ENCODE measurements at regions not wholly inside any gene's neighbourhood (a gene's known extent, or its start where the extent isn't known, plus 50 kb on each side); places are given as distances from the start of the nearest gene placed in this dataset.

DNA sequence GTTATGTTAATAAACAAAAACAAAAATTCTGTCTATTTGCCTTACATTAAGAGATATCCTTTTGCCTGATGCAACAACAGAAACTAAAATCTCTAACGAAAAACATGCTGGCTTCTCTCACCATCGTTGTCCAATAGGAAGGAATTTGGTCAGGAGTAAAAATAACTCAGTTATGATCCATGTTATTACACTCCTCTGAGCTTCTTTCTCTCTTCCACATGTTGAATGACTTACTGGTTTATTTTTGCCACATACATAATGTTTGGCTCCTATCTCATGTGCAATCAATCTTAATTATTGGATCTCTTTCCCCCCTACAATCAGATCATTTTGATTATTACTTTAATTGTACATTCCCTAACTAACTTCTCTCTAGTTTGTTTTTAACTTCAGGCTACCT lies 688.4 kb downstream of the USP25 start:
- Histone ChIP-seq H3K9me3 (ENCODE audit: control insufficient read depth, insufficient read depth, low read length) (no peaks in the 10 kb centered on the region), H3K9ac (ENCODE audit: low read depth, low read length) (no peak overlapping the region), H3K4me1 (ENCODE audit: insufficient read depth, low read length) (0 out of 2 replicates have a peak, but pooled peaks cover 6% of the 10 kb centered on the region), H3K36me3 (ENCODE audit: insufficient read depth, low read length) (no peaks in the 10 kb centered on the region)

DNA sequence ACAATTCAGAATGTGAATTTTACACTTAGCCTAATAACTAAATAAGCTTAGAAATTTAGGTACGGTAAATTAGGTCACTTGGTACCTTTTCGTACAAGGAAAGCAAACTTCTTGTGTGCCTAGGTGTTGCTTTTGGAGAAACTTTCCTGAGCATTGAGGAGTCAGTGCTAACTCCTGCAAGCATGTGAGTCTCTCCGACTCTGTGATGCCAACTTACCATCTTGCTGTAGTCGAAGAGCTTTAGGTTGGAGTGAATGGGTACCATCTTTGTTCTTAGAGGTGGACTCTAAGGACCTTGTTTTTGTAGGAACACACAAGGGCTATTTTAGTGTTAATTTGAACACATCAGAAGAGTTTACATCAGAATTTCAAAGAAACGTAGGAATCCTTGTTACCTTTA lies 688.9 kb downstream of the USP25 start:
- H3K4me1 ChIP-seq (ENCODE audit: insufficient read depth, low read length), result 0 out of 2 replicates have a peak, but pooled peaks cover 6% of the 10 kb centered on the region
- H3K9ac ChIP-seq (ENCODE audit: low read depth, low read length), result no peak overlapping the region
- no peaks in the 10 kb centered on the region for H3K36me3 ChIP-seq (ENCODE audit: insufficient read depth, low read length)
- no peaks in the 10 kb centered on the region for H3K9me3 ChIP-seq (ENCODE audit: control insufficient read depth, insufficient read depth, low read length)

DNA sequence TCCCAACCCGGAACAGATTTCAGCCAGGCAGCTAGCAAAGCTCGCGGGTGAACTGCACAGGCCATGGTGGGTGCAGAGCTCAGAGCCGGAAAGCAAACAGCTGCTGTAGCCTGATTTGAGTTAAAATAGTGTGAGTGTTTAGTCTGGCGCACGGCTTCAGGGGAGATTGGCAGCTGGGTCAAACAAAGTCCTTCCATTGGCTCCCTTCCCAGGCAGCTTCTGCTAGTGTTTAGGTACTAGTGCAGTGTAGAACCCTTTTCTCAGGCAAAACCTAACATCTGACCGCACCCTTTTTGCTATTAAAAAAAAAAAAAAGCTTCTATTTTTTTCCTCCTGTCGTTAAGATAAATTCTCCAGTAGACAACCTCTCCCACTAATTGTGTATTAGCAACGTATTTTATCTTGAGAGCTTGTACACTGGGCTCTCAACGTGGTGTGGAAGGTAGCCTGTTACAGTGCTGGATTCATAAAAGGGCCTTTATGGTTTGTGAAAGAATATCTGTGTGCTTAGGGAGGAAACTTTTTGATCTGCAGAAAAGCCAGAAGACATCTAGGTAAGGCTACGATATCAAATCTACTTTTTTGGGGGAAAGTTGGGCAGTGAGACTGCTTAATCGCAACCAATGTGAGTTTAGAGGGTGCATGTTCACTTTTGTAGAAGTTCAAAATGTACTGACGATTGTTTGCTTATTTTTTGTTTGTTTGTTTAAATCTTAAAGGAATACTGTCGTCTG lies 689.6 kb downstream of the USP25 start:
- Histone ChIP-seq H3K9ac (ENCODE audit: low read depth, low read length) (no peak overlapping the region), H3K36me3 (ENCODE audit: insufficient read depth, low read length) (no peaks in the 10 kb centered on the region), H3K9me3 (ENCODE audit: control insufficient read depth, insufficient read depth, low read length) (no peaks in the 10 kb centered on the region), H3K4me1 (ENCODE audit: insufficient read depth, low read length) (0 out of 2 replicates have a peak, but pooled peaks cover 6% of the 10 kb centered on the region)

DNA sequence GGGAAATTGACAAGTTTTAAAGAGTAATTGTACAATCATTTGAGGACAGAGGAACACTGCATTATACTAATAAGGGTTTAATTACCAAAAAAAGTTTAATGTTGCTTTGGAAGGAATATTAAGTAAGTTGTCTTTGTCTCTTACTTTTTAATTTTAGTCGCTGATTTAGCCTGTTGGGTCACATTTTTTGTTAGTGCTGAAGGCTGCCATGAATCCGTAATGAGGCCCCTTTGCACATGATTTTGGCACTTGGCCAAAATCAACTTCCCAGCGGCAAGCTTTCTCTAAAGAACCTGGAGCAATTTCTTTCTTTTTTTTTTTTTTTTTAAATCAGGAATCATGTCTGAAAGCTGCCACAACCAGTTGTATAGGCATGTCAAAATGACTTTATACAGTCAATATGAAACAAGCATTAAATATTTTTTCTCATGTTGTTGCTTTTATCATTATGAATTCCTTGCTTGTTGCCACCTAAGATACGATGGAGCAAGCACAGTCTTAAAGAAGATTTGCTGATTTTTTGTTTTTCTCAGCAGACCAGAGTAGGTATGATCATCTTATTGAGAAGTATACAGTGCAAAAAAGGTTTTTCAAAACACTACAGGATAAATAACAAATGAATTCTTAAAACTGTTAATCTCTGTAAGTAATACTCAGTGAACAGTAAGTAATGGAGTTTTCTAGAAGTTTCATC lies 690.4 kb downstream of the USP25 start:
- H3K36me3 ChIP-seq (ENCODE audit: insufficient read depth, low read length), result no peaks in the 10 kb centered on the region
- H3K4me1 ChIP-seq (ENCODE audit: insufficient read depth, low read length), result 0 out of 2 replicates have a peak, but pooled peaks cover 6% of the 10 kb centered on the region
- no peak overlapping the region for H3K9ac ChIP-seq (ENCODE audit: low read depth, low read length)
- H3K9me3 ChIP-seq (ENCODE audit: control insufficient read depth, insufficient read depth, low read length), result no peaks in the 10 kb centered on the region

DNA sequence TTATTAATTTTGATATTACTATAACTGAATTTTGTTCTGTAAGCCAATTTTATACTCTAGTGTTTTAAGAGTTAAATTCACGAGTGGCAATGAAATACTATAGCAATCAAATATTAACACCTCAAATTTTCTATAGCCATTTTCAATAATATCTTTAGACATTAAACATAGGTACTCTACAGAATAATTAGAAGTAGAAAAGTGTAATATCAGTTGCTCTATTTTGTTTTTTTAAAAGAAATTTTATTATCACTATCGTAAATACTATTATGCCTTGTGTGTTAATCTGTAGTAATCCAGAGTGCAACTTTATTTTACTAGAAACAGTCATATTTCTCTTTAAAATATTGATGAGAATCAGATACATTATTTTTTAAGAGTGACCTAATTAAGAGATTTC lies 691.2 kb downstream of the USP25 start:
- 0 out of 2 replicates have a peak, but pooled peaks cover 6% of the 10 kb centered on the region for H3K4me1 ChIP-seq (ENCODE audit: insufficient read depth, low read length)

DNA sequence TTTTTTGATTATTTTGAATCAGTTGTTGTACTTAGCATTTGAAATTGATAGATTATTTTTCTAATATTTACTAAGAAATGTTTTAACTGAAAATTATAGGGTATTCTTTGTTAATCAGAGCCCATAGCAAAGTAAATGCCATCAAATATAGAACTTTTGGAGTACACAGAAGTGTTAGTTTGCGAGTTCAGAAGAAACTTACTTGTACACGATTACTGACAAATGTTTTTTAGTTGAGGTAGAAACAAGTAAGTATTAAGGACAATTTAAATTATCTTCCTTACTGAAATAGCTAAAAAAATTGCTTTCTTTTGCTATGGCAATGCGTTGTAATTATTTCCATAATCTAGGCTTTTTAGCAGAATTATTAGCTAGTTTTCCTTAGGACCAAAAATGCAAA lies 692.2 kb downstream of the USP25 start:
- no peaks in the 10 kb centered on the region for H3K9me3 ChIP-seq (ENCODE audit: control insufficient read depth, insufficient read depth, low read length)
- H3K4me1 ChIP-seq (ENCODE audit: insufficient read depth, low read length), result 0 out of 2 replicates have a peak, but pooled peaks cover 6% of the 10 kb centered on the region
- no peak overlapping the region for H3K9ac ChIP-seq (ENCODE audit: low read depth, low read length)
- no peaks in the 10 kb centered on the region for H3K36me3 ChIP-seq (ENCODE audit: insufficient read depth, low read length)

More for the DNA sequence above, 691.2 kb downstream of the USP25 start:
- Histone ChIP-seq H3K9me3 (ENCODE audit: control insufficient read depth, insufficient read depth, low read length) (no peaks in the 10 kb centered on the region), H3K36me3 (ENCODE audit: insufficient read depth, low read length) (no peaks in the 10 kb centered on the region), H3K9ac (ENCODE audit: low read depth, low read length) (no peak overlapping the region)

DNA sequence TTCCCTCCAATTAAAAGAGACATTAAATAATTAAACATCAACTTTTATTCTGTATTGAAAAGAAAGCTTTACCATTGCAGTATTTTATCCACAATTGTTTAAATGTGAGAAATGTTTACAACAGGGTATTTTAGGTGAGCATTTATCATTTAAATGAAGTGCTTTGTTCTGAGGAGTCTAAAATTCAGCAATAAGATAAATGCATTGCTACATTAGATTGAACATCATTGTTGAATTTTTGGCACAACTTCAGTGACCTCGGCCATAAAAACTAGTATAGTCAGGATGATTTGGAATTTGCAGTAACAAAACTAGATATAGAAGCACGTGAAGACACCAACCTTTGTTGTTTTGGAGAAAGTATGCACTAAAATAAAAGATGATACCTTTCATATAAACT lies 692.9 kb downstream of the USP25 start:
- H3K9me3 ChIP-seq (ENCODE audit: control insufficient read depth, insufficient read depth, low read length), result no peaks in the 10 kb centered on the region
- 0 out of 2 replicates have a peak, but pooled peaks cover 6% of the 10 kb centered on the region for H3K4me1 ChIP-seq (ENCODE audit: insufficient read depth, low read length)
- no peak overlapping the region for H3K9ac ChIP-seq (ENCODE audit: low read depth, low read length)
- no peaks in the 10 kb centered on the region for H3K36me3 ChIP-seq (ENCODE audit: insufficient read depth, low read length)

DNA sequence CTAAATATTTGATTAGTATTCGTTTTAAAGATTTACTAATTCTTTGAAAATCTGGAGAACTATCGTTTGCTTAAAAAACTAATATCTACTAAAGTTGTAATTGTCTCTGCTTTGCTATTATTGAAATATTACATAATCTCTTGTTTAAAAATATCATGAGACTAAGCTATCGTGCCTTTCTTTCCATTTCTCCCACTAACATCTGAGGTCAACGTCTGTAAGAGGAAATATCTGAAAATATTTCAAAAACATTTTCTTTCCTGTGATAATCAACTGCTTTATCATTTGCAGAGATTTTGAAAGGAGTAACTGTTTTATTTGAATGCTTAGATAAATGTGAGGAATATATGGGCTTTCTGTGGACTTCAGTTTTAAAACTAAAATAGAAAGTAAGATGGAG lies 694.1 kb downstream of the USP25 start:
- H3K9ac ChIP-seq (ENCODE audit: low read depth, low read length), result no peak overlapping the region
- H3K9me3 ChIP-seq (ENCODE audit: control insufficient read depth, insufficient read depth, low read length), result no peaks in the 10 kb centered on the region
- H3K36me3 ChIP-seq (ENCODE audit: insufficient read depth, low read length), result no peaks in the 10 kb centered on the region
- H3K4me1 ChIP-seq (ENCODE audit: insufficient read depth, low read length), result 0 out of 2 replicates have a peak, but pooled peaks cover 6% of the 10 kb centered on the region

DNA sequence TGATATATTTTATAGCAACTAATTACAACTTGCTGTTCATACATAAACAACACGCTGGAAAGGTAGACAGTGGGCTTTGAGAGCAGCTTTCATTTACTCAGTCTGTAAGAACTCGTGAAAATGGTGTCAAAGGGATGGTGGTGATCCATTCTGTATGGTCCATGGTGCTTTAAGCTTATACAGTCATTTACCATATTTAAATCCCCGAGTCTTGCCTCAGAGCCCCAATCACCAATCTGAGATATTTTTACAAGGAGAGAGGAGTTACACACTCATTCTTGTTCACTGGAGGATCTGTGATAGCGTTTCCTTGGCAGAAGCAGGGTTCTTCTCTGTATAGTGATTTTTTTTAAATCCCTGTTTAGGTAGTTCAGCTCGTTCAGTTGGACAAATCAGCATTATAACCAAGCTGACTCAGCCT lies 694.6 kb downstream of the USP25 start:
- Histone ChIP-seq H3K36me3 (ENCODE audit: insufficient read depth, low read length) (no peaks in the 10 kb centered on the region), H3K9ac (ENCODE audit: low read depth, low read length) (no peak overlapping the region), H3K9me3 (ENCODE audit: control insufficient read depth, insufficient read depth, low read length) (no peaks in the 10 kb centered on the region), H3K4me1 (ENCODE audit: insufficient read depth, low read length) (0 out of 2 replicates have a peak, but pooled peaks cover 6% of the 10 kb centered on the region)

DNA sequence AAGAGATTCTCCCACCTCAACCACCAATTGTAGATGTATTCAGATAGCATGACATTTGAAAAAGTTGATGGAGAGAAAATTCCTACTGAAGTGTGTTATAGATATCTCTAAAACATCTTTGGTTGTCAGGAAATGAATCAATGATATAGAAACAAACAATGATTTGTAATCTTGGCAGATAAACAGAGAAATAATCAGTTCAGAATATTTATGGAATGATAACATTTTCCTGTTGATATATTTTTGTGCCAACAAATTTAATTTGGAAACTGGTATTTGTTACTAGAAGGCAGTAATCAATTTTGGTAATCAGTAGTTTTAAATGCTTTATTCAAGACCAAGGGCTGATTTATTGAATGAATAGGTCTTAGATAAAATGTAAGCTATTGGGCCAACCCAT lies 695.6 kb downstream of the USP25 start:
- Histone ChIP-seq H3K9me3 (ENCODE audit: control insufficient read depth, insufficient read depth, low read length) (no peaks in the 10 kb centered on the region), H3K9ac (ENCODE audit: low read depth, low read length) (no peak overlapping the region), H3K36me3 (ENCODE audit: insufficient read depth, low read length) (no peaks in the 10 kb centered on the region), H3K4me1 (ENCODE audit: insufficient read depth, low read length) (0 out of 2 replicates have a peak, but pooled peaks cover 1% of the 10 kb centered on the region)

DNA sequence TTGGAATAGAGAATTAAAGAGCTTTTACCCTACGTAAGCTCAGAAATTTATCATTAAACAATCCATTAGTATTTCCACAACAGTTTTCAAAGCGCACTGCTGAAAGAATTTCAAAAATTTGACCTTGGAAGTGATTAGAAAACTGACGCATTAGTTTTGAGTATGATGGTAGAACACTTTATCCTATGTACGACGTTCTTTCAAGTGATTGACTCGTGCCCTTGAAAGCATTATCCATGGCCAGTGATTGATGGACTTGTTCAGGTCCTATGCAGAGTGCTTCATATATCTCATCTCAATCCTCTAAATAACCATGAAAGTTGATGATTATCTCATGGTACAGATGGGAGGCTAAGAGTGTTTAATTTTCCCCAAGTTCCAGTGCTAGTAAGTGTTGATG lies 697.2 kb downstream of the USP25 start:
- Histone ChIP-seq H3K4me1 (ENCODE audit: insufficient read depth, low read length) (no peaks in the 10 kb centered on the region), H3K9ac (ENCODE audit: low read depth, low read length) (no peak overlapping the region), H3K36me3 (ENCODE audit: insufficient read depth, low read length) (no peaks in the 10 kb centered on the region), H3K9me3 (ENCODE audit: control insufficient read depth, insufficient read depth, low read length) (no peaks in the 10 kb centered on the region)

DNA sequence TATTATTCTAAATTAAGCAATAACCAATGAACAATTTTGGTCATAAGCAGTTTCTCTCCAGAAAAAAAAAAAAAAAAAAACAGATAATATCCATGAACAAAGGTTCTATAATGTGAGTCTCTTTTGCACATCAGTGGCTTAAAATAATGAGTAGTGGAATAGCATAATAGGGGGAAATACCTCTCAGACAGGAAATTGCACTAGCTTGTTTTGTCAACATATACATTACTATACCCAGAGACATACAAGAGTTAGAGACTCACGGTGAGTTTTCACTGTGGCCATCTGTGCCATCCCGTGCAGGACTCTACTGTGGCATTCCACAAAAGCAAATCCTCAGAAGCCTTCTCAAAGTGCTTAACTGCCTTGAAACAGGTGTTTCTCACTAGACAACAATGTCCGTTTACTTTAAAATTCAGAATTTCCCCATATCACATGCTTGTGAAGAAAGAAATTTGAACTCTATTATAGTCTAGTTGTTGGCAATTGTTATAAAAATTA lies 697.9 kb downstream of the USP25 start:
- H3K36me3 ChIP-seq (ENCODE audit: insufficient read depth, low read length), result no peaks in the 10 kb centered on the region
- H3K9me3 ChIP-seq (ENCODE audit: control insufficient read depth, insufficient read depth, low read length), result no peaks in the 10 kb centered on the region
- H3K4me1 ChIP-seq (ENCODE audit: insufficient read depth, low read length), result no peaks in the 10 kb centered on the region
- no peak overlapping the region for H3K9ac ChIP-seq (ENCODE audit: low read depth, low read length)

DNA sequence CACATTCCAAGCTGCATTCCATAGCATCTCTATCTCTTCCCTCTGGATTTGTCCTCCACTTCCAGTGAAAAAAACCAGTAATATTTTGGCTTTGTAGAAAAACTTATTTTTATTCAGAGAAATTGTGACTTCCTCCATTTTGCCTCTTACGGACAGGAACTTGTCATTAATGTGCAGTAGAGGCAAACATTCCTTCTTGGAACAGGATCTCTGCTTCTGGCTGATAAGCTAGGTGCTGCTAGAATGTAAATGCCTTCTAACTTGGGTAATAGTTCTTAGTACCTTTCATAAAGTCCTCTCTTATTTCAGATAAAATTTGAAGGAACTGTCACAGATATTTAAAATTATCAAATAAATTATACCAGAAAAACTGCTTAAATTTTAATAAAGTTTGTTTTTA lies 707.8 kb downstream of the USP25 start:
- H3K36me3 ChIP-seq (ENCODE audit: insufficient read depth, low read length), result no peaks in the 10 kb centered on the region
- no peak overlapping the region for H3K9ac ChIP-seq (ENCODE audit: low read depth, low read length)
- H3K4me1 ChIP-seq (ENCODE audit: insufficient read depth, low read length), result no peaks in the 10 kb centered on the region
- H3K9me3 ChIP-seq (ENCODE audit: control insufficient read depth, insufficient read depth, low read length), result no peaks in the 10 kb centered on the region

DNA sequence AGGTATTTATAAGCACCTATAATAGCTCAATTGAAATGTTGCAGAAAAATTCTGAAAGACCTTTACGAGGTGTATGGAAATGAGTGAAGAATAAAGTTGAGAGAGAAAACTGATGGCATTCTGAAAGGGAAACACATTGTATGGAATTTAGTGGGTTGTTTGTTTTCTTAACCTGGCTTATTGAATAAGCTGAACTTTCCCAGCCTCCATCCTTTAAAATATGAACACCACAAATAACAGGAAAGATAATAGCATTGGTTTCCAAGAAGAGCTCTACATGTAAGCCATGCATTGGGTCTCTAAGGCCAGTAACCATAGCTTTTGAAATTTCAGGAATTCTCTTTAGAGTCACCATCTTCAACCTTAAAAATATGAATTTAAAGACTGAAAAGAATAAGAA lies 709.0 kb downstream of the USP25 start:
- Histone ChIP-seq H3K4me1 (ENCODE audit: insufficient read depth, low read length) (no peaks in the 10 kb centered on the region), H3K36me3 (ENCODE audit: insufficient read depth, low read length) (no peaks in the 10 kb centered on the region), H3K9me3 (ENCODE audit: control insufficient read depth, insufficient read depth, low read length) (no peaks in the 10 kb centered on the region), H3K9ac (ENCODE audit: low read depth, low read length) (no peak overlapping the region)

DNA sequence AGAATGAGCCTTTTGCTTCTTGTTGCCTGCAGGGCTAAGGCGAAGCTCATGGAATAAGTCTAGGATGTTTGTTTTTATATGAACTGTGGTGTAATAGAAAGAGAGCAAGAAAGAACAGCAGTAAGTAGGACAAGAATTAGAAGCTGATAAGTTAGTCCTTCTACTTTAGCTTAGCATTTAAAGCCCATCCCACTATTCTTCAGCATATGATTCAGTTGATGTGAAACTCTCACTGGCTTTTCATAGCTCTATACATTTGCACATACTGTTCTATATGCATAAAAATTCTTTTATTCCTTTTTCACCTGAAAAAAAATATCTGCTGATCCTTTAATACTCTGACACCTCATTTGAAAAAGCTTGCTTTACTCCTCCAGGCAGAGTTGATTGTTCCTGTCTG lies 712.0 kb downstream of the USP25 start:
- Histone ChIP-seq H3K9ac (ENCODE audit: low read depth, low read length) (no peak overlapping the region), H3K4me1 (ENCODE audit: insufficient read depth, low read length) (no peaks in the 10 kb centered on the region), H3K9me3 (ENCODE audit: control insufficient read depth, insufficient read depth, low read length) (no peaks in the 10 kb centered on the region), H3K36me3 (ENCODE audit: insufficient read depth, low read length) (no peaks in the 10 kb centered on the region)

Data from ES-I3 (cell line).